ENCODE measurements at regions not wholly inside any gene's neighbourhood (a gene's known extent, or its start where the extent isn't known, plus 50 kb on each side); places are given as distances from the start of the nearest gene placed in this dataset.

GRCh38 chr21:40901691-40902090 is 54.7 kb upstream of the DSCAM start:
- peak in 5 of 51 donors; percentile 5 to 23 (median 6) for DNase-seq

- peak in 36 of 51 donors; percentile 13 to 78 (median 52) for DNase-seq
These were observed 55.3 kb upstream of the DSCAM start for GRCh38 chr21:40902299-40902698.

GRCh38 chr21:40902993-40903392 is 56.0 kb upstream of the DSCAM start:
- no peak for DNase-seq

GRCh38 chr21:40905251-40905650 is 58.3 kb upstream of the DSCAM start:
- peak in 5 of 51 donors; percentile 4 to 30 (median 18) for DNase-seq

GRCh38 chr21:40912375-40912774 is 65.4 kb upstream of the DSCAM start:
- no peak for DNase-seq

GRCh38 chr21:40915114-40915513 is 68.2 kb upstream of the DSCAM start:
- no peak for DNase-seq

- no peak for DNase-seq
These were observed 76.4 kb upstream of the DSCAM start for GRCh38 chr21:40923407-40923806.

- no peak for DNase-seq
These were observed 76.9 kb upstream of the DSCAM start for GRCh38 chr21:40923901-40924300.

- no peak for DNase-seq
These were observed 77.7 kb upstream of the DSCAM start for GRCh38 chr21:40924641-40925040.

GRCh38 chr21:40926238-40926637 is 79.3 kb upstream of the DSCAM start:
- DNase-seq: no peak

GRCh38 chr21:40929833-40930232 is 82.9 kb upstream of the DSCAM start:
- DNase-seq: no peak

GRCh38 chr21:40931197-40931596 is 84.2 kb upstream of the DSCAM start:
- no peak for DNase-seq

- DNase-seq: no peak
These were observed 89.2 kb upstream of the DSCAM start for GRCh38 chr21:40936178-40936577.

- no peak for DNase-seq
These were observed 89.9 kb upstream of the DSCAM start for GRCh38 chr21:40936771-40937261.

GRCh38 chr21:40938078-40938477 is 91.1 kb upstream of the DSCAM start:
- DNase-seq: no peak

- DNase-seq: no peak
These were observed 91.7 kb upstream of the DSCAM start for GRCh38 chr21:40938611-40939010.

GRCh38 chr21:40947713-40948112 is 100.8 kb upstream of the DSCAM start:
- DNase-seq: no peak

GRCh38 chr21:40950970-40951369 is 104.0 kb upstream of the DSCAM start:
- no peak for DNase-seq

GRCh38 chr21:40952551-40953323 is 105.8 kb upstream of the DSCAM start:
- DNase-seq: no peak

GRCh38 chr21:40964691-40965090 is 117.7 kb upstream of the DSCAM start:
- no peak for DNase-seq

GRCh38 chr21:40967771-40968170 is 120.8 kb upstream of the DSCAM start:
- no peak for DNase-seq

- no peak for DNase-seq
These were observed 125.2 kb upstream of the DSCAM start for GRCh38 chr21:40972151-40972550.

Data from hypothalamus (tissue), 51 donors.